ENCODE measurements at regions not wholly inside any gene's neighbourhood (a gene's known extent, or its start where the extent isn't known, plus 50 kb on each side); places are given as distances from the start of the nearest gene placed in this dataset.
A peak's percentile ranks its signal among the peaks of the same experiment; 100 is the strongest.
"Not testable (repeated sequence)": the region's sequence is repeated elsewhere in the genome, so short reads cannot be mapped to it uniquely, and the experiment has no call there.

GRCh38 chr10:4401080-4401479, 424.9 kb upstream of the AKR1E2 start:
- POLR2A ChIA-PET, ATAC-seq: not testable (repeated sequence)

GRCh38 chr10:4399556-4399955, 426.5 kb upstream of the AKR1E2 start:
- Histone ChIP-seq H3K9me1 (ENCODE audit: control insufficient read depth, insufficient read depth, low read length) (no peaks in the 10 kb centered on the region), H3K27me3 (ENCODE audit: control insufficient read depth in 2 of 2, insufficient read depth in 2 of 2, low read length in 2 of 2) (no peaks in the 10 kb centered on the region), H3K4me3 (no peak overlapping the region), H3K9me3 (replicated peaks; ENCODE audit: control insufficient read depth, insufficient read depth, low read depth, low read length) (no peaks in the 10 kb centered on the region), H4K20me1 (replicated peaks; ENCODE audit: control insufficient read depth, insufficient read depth, low read length) (no peaks in the 10 kb centered on the region), H2AFZ (ENCODE audit: low read depth, low read length) (no peak overlapping the region), H3K9ac (ENCODE audit: insufficient read depth in 1 of 2, low read depth in 2 of 2, low read length in 2 of 2) (no peak overlapping the region), H3K4me2 (ENCODE audit: insufficient read depth, low read length) (no peak overlapping the region), H3K36me3 (ENCODE audit: control insufficient read depth, insufficient read depth, low read length) (no peaks in the 10 kb centered on the region), H3K4me1 (replicated peaks in 1 of 2; ENCODE audit: control insufficient read depth in 2 of 2, insufficient read depth in 2 of 2, low read length in 2 of 2) (no peaks in the 10 kb centered on the region), H3K79me2 (ENCODE audit: control insufficient read depth, insufficient read depth, low read length) (no peaks in the 10 kb centered on the region), H3K27ac (ENCODE audit: extremely low read depth, low read depth, low read length) (no peak overlapping the region)
- ATAC-seq: no peak
- CTCF ChIA-PET (ENCODE audit: low intra/inter-chr PET ratio): no interaction called here
- 0% methylated on average over 3 of the region's 3 CpGs for WGBS (ENCODE audit: insufficient coverage, low coverage, missing lambda C conversion rate)
- POLR2A ChIA-PET: interaction anchor here (0.8 kb wide), 3 partner anchors 13 to 42 kb away, joined by 3 to 4 read pairs (median 4); no protein-coding TSS in a partner anchor
- intact Hi-C loops (cut with micrococcal nuclease) (no loop called here), in situ Hi-C loops (cut with MboI) (no loop called here)
- no peak for DNase-seq (ENCODE audit: extremely low read depth in 1 of 4, low spot score in 3 of 4)
- no TSS peak for BruUV-seq (replicated peaks)
- FAIRE-seq: no peak
- peak; percentile 9; the same call in 1 of the 2 replicates for TF ChIP-seq NFE2 (IDR thresholded peaks at IDR 0.05; ENCODE audit: low read depth)
- no peak for TF ChIP-seq SRSF9 (IDR thresholded peaks at IDR 0.05; ENCODE audit: borderline replicate concordance, low read depth, low read length)
- no peak for TF ChIP-seq MEIS2 (IDR thresholded peaks at IDR 0.05; ENCODE audit: partially characterized antibody)

More at GRCh38 chr10:4401080-4401479, 424.9 kb upstream of the AKR1E2 start:
- H3K4me2 ChIP-seq (ENCODE audit: insufficient read depth, low read length); H3K9me3 ChIP-seq (replicated peaks; ENCODE audit: control insufficient read depth, insufficient read depth, low read depth, low read length); H4K20me1 ChIP-seq (replicated peaks; ENCODE audit: control insufficient read depth, insufficient read depth, low read length); H3K79me2 ChIP-seq (ENCODE audit: control insufficient read depth, insufficient read depth, low read length); intact Hi-C loops (cut with micrococcal nuclease); CTCF ChIA-PET (ENCODE audit: low intra/inter-chr PET ratio); H2AFZ ChIP-seq (ENCODE audit: low read depth, low read length); H3K9ac ChIP-seq (ENCODE audit: insufficient read depth in 1 of 2, low read depth in 2 of 2, low read length in 2 of 2); H3K4me3 ChIP-seq; DNase-seq (ENCODE audit: extremely low read depth in 1 of 4, low spot score in 3 of 4); H3K4me1 ChIP-seq (replicated peaks in 1 of 2; ENCODE audit: control insufficient read depth in 2 of 2, insufficient read depth in 2 of 2, low read length in 2 of 2); H3K27ac ChIP-seq (ENCODE audit: extremely low read depth, low read depth, low read length); H3K36me3 ChIP-seq (ENCODE audit: control insufficient read depth, insufficient read depth, low read length); H3K27me3 ChIP-seq (ENCODE audit: control insufficient read depth in 2 of 2, insufficient read depth in 2 of 2, low read length in 2 of 2); in situ Hi-C loops (cut with MboI); H3K9me1 ChIP-seq (ENCODE audit: control insufficient read depth, insufficient read depth, low read length); BruUV-seq (replicated peaks); FAIRE-seq: not testable (repeated sequence)
- 1% methylated on average over 4 of the region's 4 CpGs for WGBS (ENCODE audit: insufficient coverage, low coverage, missing lambda C conversion rate)

Data from K562 (cell line).